Fibroblast of skin of abdomen (primary cell): ENCODE measurements at regions not wholly inside any gene's neighbourhood (a gene's known extent, or its start where the extent isn't known, plus 50 kb on each side); places are given as distances from the start of the nearest gene placed in this dataset.

Source experiments
- DNase-seq: peaks from one replicate; pipeline ENCODE4 v3.0.0-alpha.2; 2013

GRCh38 chr9:28651050-28651722 lies 1077.9 kb upstream of the C9orf72 start:
- DNase-seq, result no peak

GRCh38 chr9:28653216-28653615 lies 1079.9 kb upstream of the C9orf72 start:
- no peak for DNase-seq

GRCh38 chr9:28656727-28657126 lies 1083.4 kb upstream of the C9orf72 start:
- DNase-seq, result no peak

GRCh38 chr9:28661853-28662252 lies 1088.6 kb upstream of the C9orf72 start:
- no peak for DNase-seq

GRCh38 chr9:28662675-28663074 lies 1089.4 kb upstream of the C9orf72 start:
- no peak for DNase-seq

- no peak for DNase-seq
Observed at GRCh38 chr9:28668158-28668557, 1094.9 kb upstream of the C9orf72 start.

- DNase-seq, result no peak
Observed at GRCh38 chr9:28671000-28671399, 1097.7 kb upstream of the C9orf72 start.

- DNase-seq, result no peak
Observed at GRCh38 chr9:28678097-28678496, 1104.8 kb upstream of the C9orf72 start.

- no peak for DNase-seq
Observed at GRCh38 chr9:28688172-28688571, 1114.9 kb upstream of the C9orf72 start.

GRCh38 chr9:28692012-28692411 lies 1118.7 kb upstream of the C9orf72 start:
- DNase-seq, result no peak

GRCh38 chr9:28696960-28697359 lies 1123.7 kb upstream of the C9orf72 start:
- DNase-seq, result no peak

- no peak for DNase-seq
Observed at GRCh38 chr9:28699632-28700031, 1126.4 kb upstream of the C9orf72 start.

- no peak for DNase-seq
Observed at GRCh38 chr9:28707616-28708015, 1134.3 kb upstream of the C9orf72 start.

- DNase-seq, result no peak
Observed at GRCh38 chr9:28714188-28714587, 1140.9 kb upstream of the C9orf72 start.

- no peak for DNase-seq
Observed at GRCh38 chr9:28718226-28718625, 1144.9 kb upstream of the C9orf72 start.

- DNase-seq, result no peak
Observed at GRCh38 chr9:28720746-28721145, 1147.5 kb upstream of the C9orf72 start.

- DNase-seq, result no peak
Observed at GRCh38 chr9:28730111-28730510, 1156.8 kb upstream of the C9orf72 start.

- DNase-seq, result no peak
Observed at GRCh38 chr9:28735738-28736342, 1162.6 kb upstream of the C9orf72 start.

- DNase-seq, result no peak
Observed at GRCh38 chr9:28741459-28741858, 1168.2 kb upstream of the C9orf72 start.

GRCh38 chr9:28747351-28747985 lies 1174.2 kb upstream of the C9orf72 start:
- no peak for DNase-seq

- no peak for DNase-seq
Observed at GRCh38 chr9:28750136-28750535, 1176.9 kb upstream of the C9orf72 start.

GRCh38 chr9:28758341-28758740 lies 1185.1 kb upstream of the C9orf72 start:
- peak; percentile 1 for DNase-seq

GRCh38 chr9:28758971-28759370 lies 1185.7 kb upstream of the C9orf72 start:
- no peak for DNase-seq

- no peak for DNase-seq
Observed at GRCh38 chr9:28762167-28762566, 1188.9 kb upstream of the C9orf72 start.
